ENCODE measurements at regions not wholly inside any gene's neighbourhood (a gene's known extent, or its start where the extent isn't known, plus 50 kb on each side); places are given as distances from the start of the nearest gene placed in this dataset.

- H2AFZ ChIP-seq (ENCODE audit: low read depth, low read length, poor library complexity, severe bottlenecking): no peak overlapping the region
- H3K27me3 ChIP-seq (ENCODE audit: insufficient read depth, low read length): peaks cover 22% of the 10 kb centered on the region
- H3K4me2 ChIP-seq (ENCODE audit: low read length): no peak overlapping the region
- no peaks in the 10 kb centered on the region for H4K20me1 ChIP-seq (ENCODE audit: insufficient read depth)
- ATAC-seq (no peak), DNase-seq (ENCODE audit: low read depth, low spot score) (no peak)
- H3K9me2 ChIP-seq (ENCODE audit: insufficient read depth): no peaks in the 10 kb centered on the region
- CTCF ChIA-PET: no interaction called here
- H3K79me2 ChIP-seq (ENCODE audit: insufficient read depth, low read length): no peaks in the 10 kb centered on the region
- H3K9ac ChIP-seq (ENCODE audit: low read length): no peak overlapping the region
- POLR2A ChIA-PET: no interaction called here
- H3K36me3 ChIP-seq (ENCODE audit: control insufficient read depth in 1 of 2, insufficient read depth in 2 of 2, low read length in 2 of 2): no peaks in the 10 kb centered on the region
- no peak overlapping the region for H3K27ac ChIP-seq (ENCODE audit: low read depth, low read length)
- RAD21 ChIA-PET (ENCODE audit: low non-redundant PET in 1 of 2, low total read pairs in 2 of 2, uncharacterized antibody in 2 of 2, unreplicated experiment in 2 of 2): no interaction called here
- peaks cover 4 to 5% of the 10 kb centered on the region in 2 experiments; a peak in 1 of 4 replicates for H3K4me1 ChIP-seq (ENCODE audit: control insufficient read depth in 1 of 2, insufficient read depth in 2 of 2, low read length in 2 of 2)
- no TSS peak for BruUV-seq (replicated peaks)
- intact Hi-C loops (cut with micrococcal nuclease): no loop called here
- TF ChIP-seq CBX3 (IDR thresholded peaks at IDR 0.05; ENCODE audit: low read depth): no peak
- TF ChIP-seq, protein P1, sequence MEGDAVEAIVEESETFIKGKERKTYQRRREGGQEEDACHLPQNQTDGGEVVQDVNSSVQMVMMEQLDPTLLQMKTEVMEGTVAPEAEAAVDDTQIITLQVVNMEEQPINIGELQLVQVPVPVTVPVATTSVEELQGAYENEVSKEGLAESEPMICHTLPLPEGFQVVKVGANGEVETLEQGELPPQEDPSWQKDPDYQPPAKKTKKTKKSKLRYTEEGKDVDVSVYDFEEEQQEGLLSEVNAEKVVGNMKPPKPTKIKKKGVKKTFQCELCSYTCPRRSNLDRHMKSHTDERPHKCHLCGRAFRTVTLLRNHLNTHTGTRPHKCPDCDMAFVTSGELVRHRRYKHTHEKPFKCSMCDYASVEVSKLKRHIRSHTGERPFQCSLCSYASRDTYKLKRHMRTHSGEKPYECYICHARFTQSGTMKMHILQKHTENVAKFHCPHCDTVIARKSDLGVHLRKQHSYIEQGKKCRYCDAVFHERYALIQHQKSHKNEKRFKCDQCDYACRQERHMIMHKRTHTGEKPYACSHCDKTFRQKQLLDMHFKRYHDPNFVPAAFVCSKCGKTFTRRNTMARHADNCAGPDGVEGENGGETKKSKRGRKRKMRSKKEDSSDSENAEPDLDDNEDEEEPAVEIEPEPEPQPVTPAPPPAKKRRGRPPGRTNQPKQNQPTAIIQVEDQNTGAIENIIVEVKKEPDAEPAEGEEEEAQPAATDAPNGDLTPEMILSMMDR (IDR thresholded peaks at IDR 0.05 in 2 of 3, conservative IDR thresholded peaks at IDR 0.05 in 1 of 3; ENCODE audit: borderline replicate concordance in 1 of 3, insufficient read depth in 1 of 3, low read depth in 2 of 3, low read length in 2 of 3): no peak
- TF ChIP-seq EGR1 (IDR thresholded peaks at IDR 0.05; ENCODE audit: low read depth): no peak
- TF ChIP-seq, protein P2, sequence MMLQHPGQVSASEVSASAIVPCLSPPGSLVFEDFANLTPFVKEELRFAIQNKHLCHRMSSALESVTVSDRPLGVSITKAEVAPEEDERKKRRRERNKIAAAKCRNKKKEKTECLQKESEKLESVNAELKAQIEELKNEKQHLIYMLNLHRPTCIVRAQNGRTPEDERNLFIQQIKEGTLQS (IDR thresholded peaks at IDR 0.05): no peak
- no peak for TF ChIP-seq POLR2A (IDR thresholded peaks at IDR 0.05; ENCODE audit: borderline replicate concordance, extremely low read depth, insufficient read depth, insufficient read length)
- TF ChIP-seq CEBPB (IDR thresholded peaks at IDR 0.05; ENCODE audit: low read depth): no peak
- no peak for TF ChIP-seq EZH2phosphoT487 (IDR thresholded peaks at IDR 0.05; ENCODE audit: borderline replicate concordance)
- TF ChIP-seq YY1 (IDR thresholded peaks at IDR 0.05; ENCODE audit: extremely low read depth, insufficient replicate concordance, low read depth, low read length): no peak
- TF ChIP-seq ZNF274 (IDR thresholded peaks at IDR 0.05; ENCODE audit: low read depth, low read length): no peak
- no peak for TF ChIP-seq RAD21 (IDR thresholded peaks at IDR 0.05; ENCODE audit: low read depth)
- no peak for TF ChIP-seq ELF1 (IDR thresholded peaks at IDR 0.05; ENCODE audit: borderline replicate concordance, low read depth)
- no peak for TF ChIP-seq ZFX (IDR thresholded peaks at IDR 0.05)
- TF ChIP-seq, protein P3, sequence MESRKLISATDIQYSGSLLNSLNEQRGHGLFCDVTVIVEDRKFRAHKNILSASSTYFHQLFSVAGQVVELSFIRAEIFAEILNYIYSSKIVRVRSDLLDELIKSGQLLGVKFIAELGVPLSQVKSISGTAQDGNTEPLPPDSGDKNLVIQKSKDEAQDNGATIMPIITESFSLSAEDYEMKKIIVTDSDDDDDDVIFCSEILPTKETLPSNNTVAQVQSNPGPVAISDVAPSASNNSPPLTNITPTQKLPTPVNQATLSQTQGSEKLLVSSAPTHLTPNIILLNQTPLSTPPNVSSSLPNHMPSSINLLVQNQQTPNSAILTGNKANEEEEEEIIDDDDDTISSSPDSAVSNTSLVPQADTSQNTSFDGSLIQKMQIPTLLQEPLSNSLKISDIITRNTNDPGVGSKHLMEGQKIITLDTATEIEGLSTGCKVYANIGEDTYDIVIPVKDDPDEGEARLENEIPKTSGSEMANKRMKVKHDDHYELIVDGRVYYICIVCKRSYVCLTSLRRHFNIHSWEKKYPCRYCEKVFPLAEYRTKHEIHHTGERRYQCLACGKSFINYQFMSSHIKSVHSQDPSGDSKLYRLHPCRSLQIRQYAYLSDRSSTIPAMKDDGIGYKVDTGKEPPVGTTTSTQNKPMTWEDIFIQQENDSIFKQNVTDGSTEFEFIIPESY (IDR thresholded peaks at IDR 0.05; ENCODE audit: extremely low read depth, insufficient replicate concordance, low read length): no peak
- TF ChIP-seq, protein P4, sequence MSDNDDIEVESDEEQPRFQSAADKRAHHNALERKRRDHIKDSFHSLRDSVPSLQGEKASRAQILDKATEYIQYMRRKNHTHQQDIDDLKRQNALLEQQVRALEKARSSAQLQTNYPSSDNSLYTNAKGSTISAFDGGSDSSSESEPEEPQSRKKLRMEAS (IDR thresholded peaks at IDR 0.05): no peak
- no peak for TF ChIP-seq SRF (IDR thresholded peaks at IDR 0.05; ENCODE audit: low read depth)
- no peak for TF ChIP-seq SP1 (IDR thresholded peaks at IDR 0.05; ENCODE audit: low read depth)
- TF ChIP-seq TCF7L2 (IDR thresholded peaks at IDR 0.05; ENCODE audit: borderline replicate concordance, extremely low read depth, insufficient read depth, insufficient read length): no peak
- no peak overlapping the region for H3K4me3 ChIP-seq (replicated peaks in 1 of 2; ENCODE audit: low read depth in 1 of 2, low read length in 2 of 2)
- H3K9me3 ChIP-seq (ENCODE audit: control insufficient read depth in 1 of 2, insufficient read depth in 1 of 2, low read depth in 1 of 2, low read length in 2 of 2): no peaks in the 10 kb centered on the region
Observed at GRCh38 chr9:75612754-75613153, 277.7 kb upstream of the PCSK5 start.
